Colonic mucosa (tissue), 4 donors: ENCODE measurements at regions not wholly inside any gene's neighbourhood (a gene's known extent, or its start where the extent isn't known, plus 50 kb on each side); places are given as distances from the start of the nearest gene placed in this dataset.

Source experiments
- DNase-seq: peaks from one replicate; pipeline ENCODE4 v3.0.0-alpha.2; 2020
- H3K27ac ChIP-seq: fragments of 200-600 bp; one replicate; pipeline ENCODE4 v1.8.0; 2021
- H3K27me3 ChIP-seq: fragments of 200-600 bp; one replicate; pipeline ENCODE4 v1.8.0; 2021
- H3K36me3 ChIP-seq: fragments of 200-600 bp; one replicate; pipeline ENCODE4 v1.8.0; 2021
- H3K4me1 ChIP-seq: fragments of 200-600 bp; one replicate; pipeline ENCODE4 v1.8.0; 2021; ENCODE audit warnings: mild to moderate bottlenecking
- H3K4me3 ChIP-seq: fragments of 200-600 bp; one replicate; pipeline ENCODE4 v1.8.0; 2021
- H3K9ac ChIP-seq, 2 donors: one replicate each; pipeline ENCODE4 v1.7.0; 2013; ENCODE audit warnings: control low read depth in 2 of 2, low read depth in 2 of 2, low read length in 2 of 2
- H3K9me3 ChIP-seq: fragments of 200-600 bp; one replicate; pipeline ENCODE4 v1.8.0; 2021
- intact Hi-C: fragments of 100-400 bp; cut with DNase I; formaldehyde crosslinking; loops from one replicate; pipeline ENCODE4 v1.14.1; 2022
- TF ChIP-seq, protein P1 (sequence below): fragments of 200-600 bp; IDR thresholded peaks from one replicate; pipeline ENCODE4 v1.8.0; 2022; ENCODE audit warnings: antibody characterized with exemption, mild to moderate bottlenecking
- donor health status: healthy.
- donor health status: DM: no; HTN: no; CAD: no.
- donor health status: DM: no; HTN: no; CAD: no.

DNA sequence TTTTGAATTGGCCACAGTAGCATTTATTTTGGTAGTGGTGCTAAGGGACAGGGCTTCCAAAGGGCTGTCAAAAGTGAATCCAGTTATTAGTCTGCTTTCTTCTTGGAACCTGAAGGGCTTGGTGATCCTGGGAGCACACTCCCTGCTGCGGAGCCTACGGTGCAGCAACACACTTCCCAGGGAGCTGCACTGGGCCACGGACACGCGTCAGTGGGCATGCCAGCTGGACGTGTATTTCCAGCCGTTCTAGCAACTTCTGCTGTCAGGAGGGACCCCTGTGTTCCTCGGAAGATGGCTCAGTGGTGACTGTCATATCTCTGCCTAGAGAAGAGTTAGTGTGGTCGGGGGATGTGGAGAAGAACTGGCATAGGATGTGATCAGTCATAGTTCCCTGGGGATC is 204.6 kb downstream of the SOCS6 start:
- no peak overlapping the region for H3K4me3 ChIP-seq
- H3K4me1 ChIP-seq = no peaks in the 10 kb centered on the region
- no peaks in the 10 kb centered on the region for H3K36me3 ChIP-seq
- no peaks in the 10 kb centered on the region for H3K9me3 ChIP-seq
- H3K9ac ChIP-seq = no peak overlapping the region
- H3K27me3 ChIP-seq = no peaks in the 10 kb centered on the region
- intact Hi-C loops = no loop called here
- no peak overlapping the region for H3K27ac ChIP-seq
- TF ChIP-seq, protein P1, sequence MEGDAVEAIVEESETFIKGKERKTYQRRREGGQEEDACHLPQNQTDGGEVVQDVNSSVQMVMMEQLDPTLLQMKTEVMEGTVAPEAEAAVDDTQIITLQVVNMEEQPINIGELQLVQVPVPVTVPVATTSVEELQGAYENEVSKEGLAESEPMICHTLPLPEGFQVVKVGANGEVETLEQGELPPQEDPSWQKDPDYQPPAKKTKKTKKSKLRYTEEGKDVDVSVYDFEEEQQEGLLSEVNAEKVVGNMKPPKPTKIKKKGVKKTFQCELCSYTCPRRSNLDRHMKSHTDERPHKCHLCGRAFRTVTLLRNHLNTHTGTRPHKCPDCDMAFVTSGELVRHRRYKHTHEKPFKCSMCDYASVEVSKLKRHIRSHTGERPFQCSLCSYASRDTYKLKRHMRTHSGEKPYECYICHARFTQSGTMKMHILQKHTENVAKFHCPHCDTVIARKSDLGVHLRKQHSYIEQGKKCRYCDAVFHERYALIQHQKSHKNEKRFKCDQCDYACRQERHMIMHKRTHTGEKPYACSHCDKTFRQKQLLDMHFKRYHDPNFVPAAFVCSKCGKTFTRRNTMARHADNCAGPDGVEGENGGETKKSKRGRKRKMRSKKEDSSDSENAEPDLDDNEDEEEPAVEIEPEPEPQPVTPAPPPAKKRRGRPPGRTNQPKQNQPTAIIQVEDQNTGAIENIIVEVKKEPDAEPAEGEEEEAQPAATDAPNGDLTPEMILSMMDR = no peak
- DNase-seq = no peak

DNA sequence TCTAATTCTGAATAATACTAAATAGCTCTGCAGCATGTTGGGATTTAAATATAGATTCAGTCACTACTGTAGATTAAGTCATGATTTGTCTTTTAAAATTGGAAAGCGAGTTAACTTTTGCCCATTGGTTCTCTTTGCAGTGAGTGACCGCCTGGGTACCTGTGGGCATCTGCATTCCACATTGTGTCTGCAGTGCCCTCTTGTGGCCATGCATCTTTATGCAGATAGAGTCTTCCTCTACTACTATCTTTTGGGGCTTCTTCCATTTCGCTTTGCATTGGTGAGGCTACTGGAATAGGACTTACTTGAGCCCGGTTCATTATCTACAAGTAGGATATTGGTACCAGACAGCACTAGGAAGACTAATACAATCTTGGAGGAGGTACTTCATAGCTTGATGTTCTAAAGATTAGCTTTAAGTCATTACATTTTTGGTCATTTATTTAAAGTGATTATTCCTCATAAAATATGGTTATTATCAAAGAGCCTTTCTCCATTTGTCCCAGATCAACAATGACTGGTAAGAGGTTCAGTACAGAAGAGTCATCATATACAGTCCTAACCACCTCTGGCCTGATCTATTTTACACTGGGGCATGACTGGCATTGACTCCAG is 203.0 kb downstream of the SOCS6 start:
- no peak overlapping the region for H3K9ac ChIP-seq
- TF ChIP-seq, protein P1 = peak; percentile 73
- no peaks in the 10 kb centered on the region for H3K4me1 ChIP-seq
- H3K27ac ChIP-seq = no peak overlapping the region
- no peaks in the 10 kb centered on the region for H3K36me3 ChIP-seq
- H3K9me3 ChIP-seq = no peaks in the 10 kb centered on the region
- DNase-seq = peak; percentile 76
- intact Hi-C loops = no loop called here
- H3K27me3 ChIP-seq = no peaks in the 10 kb centered on the region
- H3K4me3 ChIP-seq = no peak overlapping the region

DNA sequence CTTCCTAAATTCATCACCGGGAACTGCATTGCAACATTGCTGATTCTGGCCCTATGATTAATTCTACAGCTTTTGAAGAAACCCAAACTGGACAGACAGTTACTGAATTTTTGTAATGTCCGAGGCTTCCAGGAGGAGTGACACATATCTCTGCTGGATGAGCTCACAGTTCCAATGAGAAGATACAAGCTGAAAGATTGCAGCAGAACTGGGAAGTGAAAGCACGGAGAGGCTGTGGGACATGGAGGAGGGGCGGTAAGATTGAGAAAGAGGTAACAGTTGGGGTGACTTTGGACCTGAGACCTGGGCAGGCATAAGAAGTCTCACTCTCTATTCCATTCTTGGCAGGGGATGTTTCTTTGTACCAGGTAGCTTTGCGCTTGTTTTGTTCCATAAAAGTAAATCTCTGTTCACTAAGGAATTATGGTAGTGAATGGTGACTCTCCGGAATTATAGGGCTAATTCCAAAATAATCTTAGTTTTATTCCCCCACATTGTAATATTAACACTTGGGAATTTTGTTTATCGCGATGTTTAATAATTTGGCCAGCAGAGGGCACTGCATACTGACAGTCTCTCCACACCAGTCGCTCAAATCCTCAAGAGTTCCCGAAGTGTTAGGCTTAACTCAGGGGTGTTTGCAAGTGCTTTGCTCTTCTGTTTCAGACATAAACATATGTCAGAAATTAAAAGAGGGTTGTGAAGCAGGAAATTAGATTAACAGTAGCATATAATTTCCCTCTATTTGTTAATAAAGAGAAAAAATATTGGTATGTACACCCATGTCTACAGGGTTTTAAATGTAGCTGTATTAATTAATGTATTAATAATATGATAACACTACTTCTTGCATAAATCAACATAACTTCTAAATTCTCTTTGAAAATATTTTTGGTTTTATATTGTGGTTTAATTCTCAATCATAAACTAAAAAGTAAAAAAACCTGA is 201.4 kb downstream of the SOCS6 start:
- Histone ChIP-seq H3K9me3 (no peaks in the 10 kb centered on the region), H3K4me1 (no peaks in the 10 kb centered on the region), H3K4me3 (no peak overlapping the region), H3K36me3 (no peaks in the 10 kb centered on the region), H3K9ac (no peak overlapping the region), H3K27me3 (no peaks in the 10 kb centered on the region), H3K27ac (no peak overlapping the region)
- DNase-seq = peak; percentile 54
- TF ChIP-seq, protein P1 = peak; percentile 70
- intact Hi-C loops = no loop called here

DNA sequence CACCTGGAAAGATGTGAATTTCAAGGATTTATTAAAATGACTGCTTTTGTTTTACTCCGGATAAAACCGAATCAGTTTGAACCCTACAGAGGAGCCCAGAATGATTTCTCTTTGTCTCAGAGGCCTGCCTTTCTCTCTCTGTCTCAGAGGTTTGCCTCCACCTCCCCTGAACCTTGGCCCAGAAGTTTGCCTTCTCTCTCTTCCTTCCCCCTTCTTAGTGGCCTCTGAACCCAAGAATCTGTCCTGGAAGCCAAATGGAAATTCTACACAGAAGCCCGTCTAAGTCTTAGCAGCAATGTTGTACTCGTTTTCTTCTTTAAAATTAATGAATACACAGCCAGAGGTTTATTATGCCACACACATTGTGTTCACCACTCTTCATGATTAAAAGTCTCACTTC is 200.7 kb downstream of the SOCS6 start:
- H3K9me3 ChIP-seq = no peaks in the 10 kb centered on the region
- no peaks in the 10 kb centered on the region for H3K27me3 ChIP-seq
- no peaks in the 10 kb centered on the region for H3K36me3 ChIP-seq
- no peak overlapping the region for H3K27ac ChIP-seq
- TF ChIP-seq, protein P1 = no peak
- H3K4me1 ChIP-seq = no peaks in the 10 kb centered on the region
- intact Hi-C loops = no loop called here
- no peak overlapping the region for H3K4me3 ChIP-seq
- DNase-seq = no peak
- no peak overlapping the region for H3K9ac ChIP-seq

DNA sequence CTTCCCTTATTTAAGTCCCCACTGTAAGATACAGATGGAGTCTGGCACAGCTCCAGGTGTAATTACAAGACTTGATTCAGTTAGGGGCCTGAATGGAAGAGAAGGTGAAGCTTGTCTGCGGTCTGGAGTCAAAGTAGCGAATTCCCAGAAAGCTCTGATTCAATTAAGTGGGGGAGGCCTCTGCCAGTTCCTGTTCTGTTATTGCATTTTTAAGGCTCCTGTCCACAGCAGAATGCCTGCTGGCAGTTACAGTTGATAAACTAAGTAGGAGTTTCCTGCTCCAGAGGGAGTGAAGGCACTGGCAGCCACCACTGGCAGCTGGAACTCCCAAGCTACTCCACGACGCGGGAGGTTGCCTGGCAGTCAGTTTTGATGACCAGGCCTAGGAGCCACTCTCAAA is 181.1 kb downstream of the SOCS6 start:
- no peaks in the 10 kb centered on the region for H3K4me1 ChIP-seq
- intact Hi-C loops = no loop called here
- no peak overlapping the region for H3K4me3 ChIP-seq
- no peaks in the 10 kb centered on the region for H3K36me3 ChIP-seq
- no peaks in the 10 kb centered on the region for H3K9me3 ChIP-seq
- H3K27ac ChIP-seq = no peak overlapping the region
- no peaks in the 10 kb centered on the region for H3K27me3 ChIP-seq
- no peak overlapping the region for H3K9ac ChIP-seq
- no peak for DNase-seq
- TF ChIP-seq, protein P1 = no peak
